ENCODE measurements at regions not wholly inside any gene's neighbourhood (a gene's known extent, or its start where the extent isn't known, plus 50 kb on each side); places are given as distances from the start of the nearest gene placed in this dataset.

- POLR2A ChIA-PET, result no interaction called here
- no peak overlapping the region for H3K4me3 ChIP-seq (ENCODE audit: low read depth, low read length)
- no peak for TF ChIP-seq CTCF (IDR thresholded peaks at IDR 0.05; ENCODE audit: insufficient read depth, low read depth, low read length)
- no peak for DNase-seq (ENCODE audit: low read depth)
- no peaks in the 10 kb centered on the region for H3K27me3 ChIP-seq (ENCODE audit: control insufficient read depth, insufficient read depth, low read length)
- CTCF ChIA-PET, result interaction anchor here (1.0 kb wide), 1 partner anchor 9 kb away, joined by 5 read pairs; no protein-coding TSS in a partner anchor
- H3K36me3 ChIP-seq (ENCODE audit: control insufficient read depth, insufficient read depth, low read length), result no peaks in the 10 kb centered on the region
Measured at GRCh38 chr12:105552056-105552455, 221.6 kb downstream of the C12orf75 start.

- H3K4me3 ChIP-seq (ENCODE audit: low read depth, low read length), result no peak overlapping the region
- no peaks in the 10 kb centered on the region for H3K36me3 ChIP-seq (ENCODE audit: control insufficient read depth, insufficient read depth, low read length)
- CTCF ChIA-PET, result no interaction called here
- no peak for DNase-seq (ENCODE audit: low read depth)
- TF ChIP-seq CTCF (IDR thresholded peaks at IDR 0.05; ENCODE audit: insufficient read depth, low read depth, low read length), result no peak
- no peaks in the 10 kb centered on the region for H3K27me3 ChIP-seq (ENCODE audit: control insufficient read depth, insufficient read depth, low read length)
- POLR2A ChIA-PET, result no interaction called here
Measured at GRCh38 chr12:105554223-105554678, 223.8 kb downstream of the C12orf75 start.

DNA sequence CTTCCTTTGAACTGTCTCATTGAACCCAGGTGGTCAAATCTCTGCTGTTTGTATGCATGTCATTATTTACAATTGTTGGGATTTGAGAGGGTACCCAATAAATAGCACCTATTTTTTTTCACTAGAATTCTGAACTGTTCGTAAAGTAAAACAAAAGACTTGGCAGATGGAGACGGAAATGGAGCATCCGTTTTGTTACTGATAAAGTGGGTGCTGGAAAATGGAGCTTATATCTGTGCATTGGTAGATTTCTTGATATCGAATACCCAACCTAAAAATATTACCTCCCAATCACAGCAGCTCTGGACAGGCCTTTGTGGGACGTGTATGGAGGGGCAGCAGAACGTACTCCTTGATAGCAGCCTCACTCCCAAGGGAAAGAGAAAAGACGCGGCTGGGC is 224.4 kb downstream of the C12orf75 start:
- DNase-seq (ENCODE audit: low read depth), result no peak
- no peak overlapping the region for H3K4me3 ChIP-seq (ENCODE audit: low read depth, low read length)
- ChIA-PET CTCF (interaction anchor here (1.4 kb wide), 1 partner anchor 11 kb away, joined by 3 read pairs; no protein-coding TSS in a partner anchor), POLR2A (no interaction called here)
- no peaks in the 10 kb centered on the region for H3K27me3 ChIP-seq (ENCODE audit: control insufficient read depth, insufficient read depth, low read length)
- no peaks in the 10 kb centered on the region for H3K36me3 ChIP-seq (ENCODE audit: control insufficient read depth, insufficient read depth, low read length)
- no peak for TF ChIP-seq CTCF (IDR thresholded peaks at IDR 0.05; ENCODE audit: insufficient read depth, low read depth, low read length)

DNA sequence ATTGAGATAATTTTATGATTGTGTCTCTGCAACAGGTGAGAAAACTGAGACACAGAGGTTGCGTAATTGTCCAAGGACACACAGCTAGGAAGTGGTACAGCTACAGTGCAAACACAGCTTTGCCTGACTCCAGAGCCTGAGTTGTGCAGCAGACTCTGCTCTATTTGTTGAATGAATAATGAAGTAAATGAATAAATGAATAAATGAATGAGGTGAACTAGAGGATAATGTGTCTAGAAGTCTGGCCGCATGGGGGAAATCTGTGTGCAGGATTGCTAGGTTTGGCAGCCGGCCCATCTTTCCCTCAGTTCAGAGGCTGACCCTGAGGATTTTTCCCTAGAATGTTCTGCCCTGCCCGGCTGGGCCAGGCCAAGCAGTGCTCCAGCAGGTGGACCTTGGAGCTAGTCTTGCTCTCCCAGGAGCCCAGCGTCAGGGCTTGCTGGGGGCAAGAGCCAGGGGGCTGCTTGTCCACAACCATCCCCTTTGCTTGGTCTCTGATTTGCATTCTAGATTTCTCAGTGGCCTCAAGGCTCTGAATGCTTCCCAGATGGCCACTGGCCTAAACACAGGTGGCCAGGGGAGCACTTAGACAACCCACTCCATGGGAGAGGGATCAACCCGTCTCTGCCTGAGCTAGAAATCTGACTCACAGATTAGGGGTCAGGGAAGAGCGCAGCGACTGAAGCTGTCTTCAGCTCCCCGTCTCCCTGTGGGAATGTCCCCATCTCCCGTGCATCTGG is 225.2 kb downstream of the C12orf75 start:
- TF ChIP-seq CTCF (IDR thresholded peaks at IDR 0.05; ENCODE audit: insufficient read depth, low read depth, low read length), result no peak
- ChIA-PET CTCF (interaction anchor here (1.4 kb wide), 1 partner anchor 12 kb away, joined by 3 read pairs; no protein-coding TSS in a partner anchor), POLR2A (no interaction called here)
- no peaks in the 10 kb centered on the region for H3K27me3 ChIP-seq (ENCODE audit: control insufficient read depth, insufficient read depth, low read length)
- no peak overlapping the region for H3K4me3 ChIP-seq (ENCODE audit: low read depth, low read length)
- H3K36me3 ChIP-seq (ENCODE audit: control insufficient read depth, insufficient read depth, low read length), result no peaks in the 10 kb centered on the region
- DNase-seq (ENCODE audit: low read depth), result no peak

DNA sequence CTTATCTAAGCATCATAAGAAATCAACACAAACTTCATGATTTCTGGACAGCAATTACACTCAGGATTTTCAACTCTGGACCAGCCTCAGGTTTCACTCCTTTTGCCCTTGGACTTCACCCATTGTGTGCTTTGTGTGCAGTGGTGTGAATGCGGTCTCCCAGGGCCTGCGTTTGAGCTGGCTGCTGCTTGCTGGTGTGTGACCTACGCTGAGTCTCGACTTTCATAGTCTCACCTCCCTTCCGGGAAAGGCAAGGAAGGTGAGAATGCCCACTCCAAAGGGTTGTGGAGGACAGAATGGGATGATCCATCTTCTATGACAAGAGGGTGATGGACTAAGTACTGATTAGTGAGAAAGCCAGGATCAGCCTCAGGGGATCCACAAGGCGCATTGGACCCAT is 228.8 kb downstream of the C12orf75 start:
- ChIA-PET POLR2A (no interaction called here), CTCF (no interaction called here)
- no peaks in the 10 kb centered on the region for H3K36me3 ChIP-seq (ENCODE audit: control insufficient read depth, insufficient read depth, low read length)
- no peak for TF ChIP-seq CTCF (IDR thresholded peaks at IDR 0.05; ENCODE audit: insufficient read depth, low read depth, low read length)
- DNase-seq (ENCODE audit: low read depth), result no peak
- H3K4me3 ChIP-seq (ENCODE audit: low read depth, low read length), result no peak overlapping the region
- H3K27me3 ChIP-seq (ENCODE audit: control insufficient read depth, insufficient read depth, low read length), result no peaks in the 10 kb centered on the region
